NCI-H1436 treated with DMSO at 0.1 percent for 48 hours (cell line): ENCODE measurements at regions not wholly inside any gene's neighbourhood (a gene's known extent, or its start where the extent isn't known, plus 50 kb on each side); places are given as distances from the start of the nearest gene placed in this dataset.
"Not testable (repeated sequence)": the region's sequence is repeated elsewhere in the genome, so short reads cannot be mapped to it uniquely, and the experiment has no call there.

ENCODE experiments used
- DNase-seq: peaks from one replicate; lab custom pipeline; 2025; lab: John Stamatoyannopoulos, UW

- no peak for DNase-seq
These were observed 613.1 kb downstream of the PKHD1 start for GRCh38 chr6:51474022-51474975.

GRCh38 chr6:51477711-51478311, 609.6 kb downstream of the PKHD1 start:
- no peak for DNase-seq

GRCh38 chr6:51479296-51479695, 608.1 kb downstream of the PKHD1 start:
- no peak for DNase-seq

GRCh38 chr6:51480040-51480439, 607.4 kb downstream of the PKHD1 start:
- DNase-seq = no peak

- DNase-seq = not testable (repeated sequence)
These were observed 601.5 kb downstream of the PKHD1 start for GRCh38 chr6:51485869-51486268.

GRCh38 chr6:51487937-51488336, 599.5 kb downstream of the PKHD1 start:
- no peak for DNase-seq

GRCh38 chr6:51489133-51489532, 598.3 kb downstream of the PKHD1 start:
- DNase-seq = no peak

- no peak for DNase-seq
These were observed 597.3 kb downstream of the PKHD1 start for GRCh38 chr6:51490101-51490500.

- DNase-seq = no peak
These were observed 593.1 kb downstream of the PKHD1 start for GRCh38 chr6:51494342-51494741.

- no peak for DNase-seq
These were observed 592.3 kb downstream of the PKHD1 start for GRCh38 chr6:51495096-51495495.

GRCh38 chr6:51495610-51496396, 591.6 kb downstream of the PKHD1 start:
- DNase-seq = no peak

- DNase-seq = no peak
These were observed 584.4 kb downstream of the PKHD1 start for GRCh38 chr6:51502996-51503395.

GRCh38 chr6:51505434-51505833, 582.0 kb downstream of the PKHD1 start:
- DNase-seq = no peak

- no peak for DNase-seq
These were observed 577.8 kb downstream of the PKHD1 start for GRCh38 chr6:51509597-51509996.

- no peak for DNase-seq
These were observed 576.3 kb downstream of the PKHD1 start for GRCh38 chr6:51511081-51511480.

- no peak for DNase-seq
These were observed 573.3 kb downstream of the PKHD1 start for GRCh38 chr6:51513891-51514747.

- DNase-seq = no peak
These were observed 572.5 kb downstream of the PKHD1 start for GRCh38 chr6:51514748-51515402.

GRCh38 chr6:51526049-51526448, 561.4 kb downstream of the PKHD1 start:
- no peak for DNase-seq

GRCh38 chr6:51526922-51527321, 560.5 kb downstream of the PKHD1 start:
- DNase-seq = no peak

GRCh38 chr6:51528556-51528955, 558.9 kb downstream of the PKHD1 start:
- no peak for DNase-seq

GRCh38 chr6:51529240-51529639, 558.2 kb downstream of the PKHD1 start:
- DNase-seq = no peak
